ENCODE measurements at regions not wholly inside any gene's neighbourhood (a gene's known extent, or its start where the extent isn't known, plus 50 kb on each side); places are given as distances from the start of the nearest gene placed in this dataset.
A peak's percentile ranks its signal among the peaks of the same experiment; 100 is the strongest.
"Not testable (repeated sequence)": the region's sequence is repeated elsewhere in the genome, so short reads cannot be mapped to it uniquely, and the experiment has no call there.

GRCh38 chr7:125279961-125280360, 350.3 kb upstream of the POT1 start:
- Histone ChIP-seq H3K36me3 (no peaks in the 10 kb centered on the region), H3K27me3 (no peaks in the 10 kb centered on the region), H3K27ac (no peak overlapping the region), H3K4me2 (no peak overlapping the region), H3F3A (ENCODE audit: low read depth) (no peaks in the 10 kb centered on the region), H3K79me2 (ENCODE audit: low read depth) (no peaks in the 10 kb centered on the region), H3K9me3 (ENCODE audit: low read depth) (no peaks in the 10 kb centered on the region), H3K4me3 (no peak overlapping the region), H3K9ac (no peak overlapping the region), H2AFZ (replicated peaks) (no peak overlapping the region), H3K4me1 (no peaks in the 10 kb centered on the region), H4K20me1 (ENCODE audit: low read depth) (no peaks in the 10 kb centered on the region)
- Mint-ChIP-seq H3K4me1 (peaks cover 5% of the 10 kb centered on the region), H3K4me3 (no peak overlapping the region), H3K9me3 (peaks cover 2% of the 10 kb centered on the region), H3K27me3 (ENCODE audit: insufficient read depth, low read depth) (no peaks in the 10 kb centered on the region), H3K36me3 (no peaks in the 10 kb centered on the region), H3K27ac (no peak overlapping the region)
- TF ChIP-seq EZH2 (IDR thresholded peaks at IDR 0.05) (no peak), EZH2phosphoT487 (IDR thresholded peaks at IDR 0.05) (no peak), CTCF (IDR thresholded peaks at IDR 0.05) (no peak)
- no peak for DNase-seq (ENCODE audit: low spot score)

GRCh38 chr7:125278318-125278717, 348.7 kb upstream of the POT1 start:
- no peak overlapping the region for H2AFZ ChIP-seq (replicated peaks)
- H3K4me2 ChIP-seq, result no peak overlapping the region
- H3K27me3 ChIP-seq, result no peaks in the 10 kb centered on the region
- Mint-ChIP-seq H3K4me1 (peaks cover 5% of the 10 kb centered on the region), H3K36me3 (no peaks in the 10 kb centered on the region), H3K27me3 (ENCODE audit: insufficient read depth, low read depth) (no peaks in the 10 kb centered on the region), H3K4me3 (no peak overlapping the region), H3K27ac (no peak overlapping the region), H3K9me3 (peaks cover 6% of the 10 kb centered on the region)
- H3K36me3 ChIP-seq, result no peaks in the 10 kb centered on the region
- TF ChIP-seq EZH2 (IDR thresholded peaks at IDR 0.05) (no peak), CTCF (IDR thresholded peaks at IDR 0.05) (no peak), EZH2phosphoT487 (IDR thresholded peaks at IDR 0.05) (no peak)
- H3K4me3 ChIP-seq, result no peak overlapping the region
- no peaks in the 10 kb centered on the region for H4K20me1 ChIP-seq (ENCODE audit: low read depth)
- no peak for DNase-seq (ENCODE audit: low spot score)
- no peaks in the 10 kb centered on the region for H3K79me2 ChIP-seq (ENCODE audit: low read depth)
- H3K9ac ChIP-seq, result no peak overlapping the region
- H3K27ac ChIP-seq, result no peak overlapping the region
- H3K4me1 ChIP-seq, result no peaks in the 10 kb centered on the region
- H3K9me3 ChIP-seq (ENCODE audit: low read depth), result no peaks in the 10 kb centered on the region
- no peaks in the 10 kb centered on the region for H3F3A ChIP-seq (ENCODE audit: low read depth)

GRCh38 chr7:125274742-125275141, 345.1 kb upstream of the POT1 start:
- not testable (repeated sequence) for H3K36me3 ChIP-seq; DNase-seq (ENCODE audit: low spot score); H3K4me3 Mint-ChIP-seq

GRCh38 chr7:125264174-125264856, 334.7 kb upstream of the POT1 start:
- not testable (repeated sequence) for H3K9ac ChIP-seq; H3K36me3 Mint-ChIP-seq; H3K4me3 ChIP-seq; H4K20me1 ChIP-seq (ENCODE audit: low read depth); H3F3A ChIP-seq (ENCODE audit: low read depth); H3K79me2 ChIP-seq (ENCODE audit: low read depth); H3K27me3 Mint-ChIP-seq (ENCODE audit: insufficient read depth, low read depth); DNase-seq (ENCODE audit: low spot score); H3K27ac Mint-ChIP-seq; H3K4me2 ChIP-seq; H3K4me1 Mint-ChIP-seq; H3K4me3 Mint-ChIP-seq; H3K27ac ChIP-seq; H3K9me3 Mint-ChIP-seq; H3K27me3 ChIP-seq; H3K9me3 ChIP-seq (ENCODE audit: low read depth); H2AFZ ChIP-seq (replicated peaks); H3K36me3 ChIP-seq
- H3K4me1 ChIP-seq, result peaks cover 11% of the 10 kb centered on the region

More at GRCh38 chr7:125274742-125275141, 345.1 kb upstream of the POT1 start:
- H3K27ac ChIP-seq; H3F3A ChIP-seq (ENCODE audit: low read depth); H3K4me1 ChIP-seq; H3K27me3 Mint-ChIP-seq (ENCODE audit: insufficient read depth, low read depth); H3K79me2 ChIP-seq (ENCODE audit: low read depth); H3K9me3 ChIP-seq (ENCODE audit: low read depth); H2AFZ ChIP-seq (replicated peaks); H3K27ac Mint-ChIP-seq; H3K36me3 Mint-ChIP-seq; H3K9me3 Mint-ChIP-seq; H3K4me3 ChIP-seq; H3K27me3 ChIP-seq; H3K4me1 Mint-ChIP-seq; H3K4me2 ChIP-seq; H3K9ac ChIP-seq; H4K20me1 ChIP-seq (ENCODE audit: low read depth): not testable (repeated sequence)

GRCh38 chr7:125258876-125259417, 329.3 kb upstream of the POT1 start:
- peaks cover 28% of the 10 kb centered on the region for H3K4me1 Mint-ChIP-seq

More at GRCh38 chr7:125258876-125259417, 329.3 kb upstream of the POT1 start:
- H3K27ac Mint-ChIP-seq; H3K27me3 Mint-ChIP-seq (ENCODE audit: insufficient read depth, low read depth); H3K27me3 ChIP-seq; H3K36me3 ChIP-seq; H2AFZ ChIP-seq (replicated peaks); H3K4me3 Mint-ChIP-seq; H3K79me2 ChIP-seq (ENCODE audit: low read depth); DNase-seq (ENCODE audit: low spot score); H3K9me3 ChIP-seq (ENCODE audit: low read depth); H3K4me3 ChIP-seq; H3K36me3 Mint-ChIP-seq; H3K27ac ChIP-seq; H3K9ac ChIP-seq; H3K9me3 Mint-ChIP-seq: not testable (repeated sequence)
- peaks cover 16% of the 10 kb centered on the region for H3F3A ChIP-seq (ENCODE audit: low read depth)
- H4K20me1 ChIP-seq (ENCODE audit: low read depth), result peaks cover 13% of the 10 kb centered on the region
- H3K4me2 ChIP-seq, result peak overlapping the region; percentile 66
- peaks cover 34% of the 10 kb centered on the region for H3K4me1 ChIP-seq
